K562 (cell line): ENCODE measurements at regions not wholly inside any gene's neighbourhood (a gene's known extent, or its start where the extent isn't known, plus 50 kb on each side); places are given as distances from the start of the nearest gene placed in this dataset.

Source experiments
- CHD4 ChIP-seq: fragments of 200-600 bp; sonication (generic); IDR thresholded peaks from 3 replicates; pipeline ENCODE4 v1.6.1; 2012; ENCODE audit warnings: low read depth, mild to moderate bottlenecking, mixed read lengths, low read length, inconsistent platforms; ENCODE audit not compliant: insufficient read depth, insufficient replicate concordance, poor library complexity, severe bottlenecking
- CTBP1 ChIP-seq: fragments of 450-650 bp; IDR thresholded peaks from 2 replicates; pipeline ENCODE4 v1.6.1; 2016; ENCODE audit warnings: borderline replicate concordance
- ETS2 ChIP-seq: IDR thresholded peaks from 2 replicates; pipeline ENCODE4 v1.6.1; 2016; ENCODE audit warnings: borderline replicate concordance, missing genetic modification characterization, mild to moderate bottlenecking, moderate library complexity, missing compliant biosample characterization; ENCODE audit not compliant: poor library complexity, severe bottlenecking
- EWSR1 ChIP-seq: fragments of 450-650 bp; IDR thresholded peaks from 2 replicates; pipeline ENCODE4 v1.6.1; 2018; ENCODE audit warnings: borderline replicate concordance, mild to moderate bottlenecking, low read depth, moderate library complexity; ENCODE audit not compliant: partially characterized antibody
- MECOM ChIP-seq: fragments of 250-450 bp; sonication (Bioruptor Pico); IDR thresholded peaks from 2 replicates; pipeline ENCODE4 v1.8.0; 2022; ENCODE audit warnings: inconsistent platforms
- NCOA1 ChIP-seq: fragments of 450-650 bp; IDR thresholded peaks from 2 replicates; pipeline ENCODE4 v1.6.1; 2016; ENCODE audit warnings: low read depth
- RFX5 ChIP-seq: IDR thresholded peaks from 2 replicates; pipeline ENCODE4 v1.6.1; 2011; ENCODE audit warnings: low read depth, mild to moderate bottlenecking, improper control_type of control experiment, low read length
- SIRT6 ChIP-seq: IDR thresholded peaks from one replicate; pipeline ENCODE4 v1.6.1; 2012; ENCODE audit warnings: low read depth, mild to moderate bottlenecking, control low read depth, inconsistent platforms, low read length, moderate library complexity
- SRF ChIP-seq, 2 experiments: fragments of 250-450, 450-650 bp in 1 of 2; sonication (Bioruptor Pico) in 1 of 2; sonication (generic) in 1 of 2; formaldehyde crosslinking; IDR thresholded peaks; 2 replicates each; pipeline versions ENCODE4 v1.5.0 to v1.5.1; 2020 to 2022; ENCODE audit warnings: mild to moderate bottlenecking in 1 of 2, missing genetic modification reagents in 1 of 2
- ZBTB11 ChIP-seq, 3 experiments: fragments of 200-800 bp in 1 of 3; fragments of 250-450 bp in 1 of 3; fragments of 450-650 bp in 1 of 3; sonication (Bioruptor Pico) in 1 of 3; sonication (Bioruptor generic) in 1 of 3; formaldehyde crosslinking in 1 of 3; IDR thresholded peaks; 2 replicates each; pipeline versions ENCODE4 v1.6.1 to v1.8.0; 2016 to 2022; ENCODE audit warnings: mild to moderate bottlenecking in 2 of 3, missing genetic modification characterization in 2 of 3, missing compliant biosample characterization in 1 of 3, moderate library complexity in 1 of 3
- ZNF511 ChIP-seq: sonication (generic); formaldehyde crosslinking; IDR thresholded peaks from 2 replicates; pipeline ENCODE4 v1.8.0; 2022; ENCODE audit warnings: mild to moderate bottlenecking, missing genetic modification reagents
- ZNF589 ChIP-seq: fragments of 200-800 bp; sonication (Bioruptor generic); IDR thresholded peaks from 2 replicates; pipeline ENCODE4 v1.6.1; 2016; ENCODE audit warnings: low read depth, missing genetic modification characterization, missing compliant biosample characterization
- ZNF696 ChIP-seq: fragments of 250-450 bp; sonication (Bioruptor Pico); conservative IDR thresholded peaks from 2 replicates; pipeline ENCODE4 v1.4.0; 2020; ENCODE audit warnings: mild to moderate bottlenecking, moderate library complexity
- ZNF717 ChIP-seq: fragments of 250-450 bp; sonication (Bioruptor Pico); IDR thresholded peaks from 2 replicates; pipeline ENCODE4 v1.5.0; 2021
- TF ChIP-seq, protein P1 (sequence below): sonication (generic); IDR thresholded peaks from 2 replicates; pipeline ENCODE4 v1.6.1; 2016
- TF ChIP-seq, protein P2 (sequence below), 3 experiments: fragments of 200-800 bp in 1 of 3; sonication (Bioruptor generic) in 1 of 3; sonication (generic) in 1 of 3; formaldehyde crosslinking in 1 of 3; IDR thresholded peaks; 2 replicates each; pipeline versions ENCODE4 v1.6.1 to v1.8.0; 2016 to 2022; ENCODE audit warnings: mild to moderate bottlenecking in 2 of 3, missing compliant biosample characterization in 2 of 3, missing genetic modification characterization in 2 of 3, missing genetic modification reagents in 1 of 3
- TF ChIP-seq, protein P3 (sequence below): fragments of 450-650 bp; formaldehyde crosslinking; IDR thresholded peaks from 2 replicates; pipeline ENCODE4 v1.4.0; 2020; ENCODE audit warnings: mild to moderate bottlenecking

DNA sequence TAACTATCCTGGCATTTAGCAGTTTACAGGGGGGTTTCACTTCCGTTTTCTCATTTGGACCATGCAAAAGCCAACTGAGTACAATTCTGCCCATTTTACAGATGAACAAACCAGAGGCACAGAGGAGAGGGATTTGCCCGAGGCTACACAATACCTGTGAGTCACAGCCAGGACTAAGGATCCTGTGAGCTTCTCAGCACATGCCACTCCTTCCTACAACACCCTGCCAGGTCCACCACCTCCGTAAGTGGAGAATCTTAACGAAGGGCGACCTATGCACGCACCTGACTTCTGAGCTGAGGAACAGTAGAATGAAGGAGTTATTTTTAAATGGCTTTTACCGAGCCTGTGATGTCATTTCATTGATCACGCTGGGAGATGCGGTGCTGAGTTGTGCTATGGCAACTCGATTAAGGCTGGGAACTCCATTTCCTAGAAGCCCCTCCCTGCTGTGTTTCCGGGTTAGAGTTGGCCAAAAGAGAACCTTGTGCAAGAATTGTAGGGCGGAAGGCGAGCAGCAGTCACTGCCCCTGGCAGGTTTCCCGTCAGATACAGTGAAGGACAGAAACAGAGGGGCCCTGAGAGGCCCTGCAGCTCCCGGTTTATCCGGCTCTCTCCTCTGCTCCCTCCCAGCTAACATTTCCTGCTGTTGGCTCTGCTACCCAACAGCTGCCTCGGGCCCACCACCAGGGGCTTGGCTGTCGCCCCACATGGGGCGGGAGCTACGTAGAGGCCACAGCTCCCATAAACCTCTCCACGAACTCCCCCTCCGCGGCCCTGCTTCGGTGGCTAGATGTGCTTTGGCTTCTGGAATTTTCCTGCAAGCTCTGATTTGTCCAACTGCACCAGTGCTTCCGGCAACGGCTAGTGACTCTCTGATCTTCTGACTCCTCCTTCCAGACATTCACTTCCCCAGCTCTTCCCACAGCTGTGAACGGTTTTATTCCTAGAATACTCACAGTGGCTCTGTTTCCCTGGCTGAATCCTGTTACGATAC, 75.1 kb upstream of the USP9X start (continued):
- TF ChIP-seq SIRT6 (no peak), ZBTB11 (CRISPR knock-in tag; IDR thresholded peaks at IDR 0.05) (no peak), RFX5 (no peak), MECOM (CRISPR knock-in tag) (no peak), ZNF696 (CRISPR knock-in tag) (no peak), CTBP1 (peak; percentile 49; the same call in 1 of the 2 replicates), CHD4 (no peak), ZNF511 (CRISPR knock-in tag) (no peak), ZNF589 (CRISPR knock-in tag) (0 out of 2 replicates have a peak, but pooled peaks have one; percentile 29), SRF (CRISPR knock-in tag; IDR thresholded peaks at IDR 0.05) (0 out of 4 replicates have a peak, but pooled peaks of 1 of the 2 experiments have one; percentile 29), EWSR1 (no peak), NCOA1 (no peak), ETS2 (tag) (no peak), ZNF717 (no peak)
- TF ChIP-seq, protein P1, sequence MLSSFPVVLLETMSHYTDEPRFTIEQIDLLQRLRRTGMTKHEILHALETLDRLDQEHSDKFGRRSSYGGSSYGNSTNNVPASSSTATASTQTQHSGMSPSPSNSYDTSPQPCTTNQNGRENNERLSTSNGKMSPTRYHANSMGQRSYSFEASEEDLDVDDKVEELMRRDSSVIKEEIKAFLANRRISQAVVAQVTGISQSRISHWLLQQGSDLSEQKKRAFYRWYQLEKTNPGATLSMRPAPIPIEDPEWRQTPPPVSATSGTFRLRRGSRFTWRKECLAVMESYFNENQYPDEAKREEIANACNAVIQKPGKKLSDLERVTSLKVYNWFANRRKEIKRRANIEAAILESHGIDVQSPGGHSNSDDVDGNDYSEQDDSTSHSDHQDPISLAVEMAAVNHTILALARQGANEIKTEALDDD: no peak
- TF ChIP-seq, protein P2, sequence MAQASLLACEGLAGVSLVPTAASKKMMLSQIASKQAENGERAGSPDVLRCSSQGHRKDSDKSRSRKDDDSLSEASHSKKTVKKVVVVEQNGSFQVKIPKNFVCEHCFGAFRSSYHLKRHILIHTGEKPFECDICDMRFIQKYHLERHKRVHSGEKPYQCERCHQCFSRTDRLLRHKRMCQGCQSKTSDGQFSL (CRISPR knock-in tag; IDR thresholded peaks at IDR 0.05): no peak
- TF ChIP-seq, protein P2 (tag; IDR thresholded peaks at IDR 0.05): no peak
- TF ChIP-seq, protein P3, sequence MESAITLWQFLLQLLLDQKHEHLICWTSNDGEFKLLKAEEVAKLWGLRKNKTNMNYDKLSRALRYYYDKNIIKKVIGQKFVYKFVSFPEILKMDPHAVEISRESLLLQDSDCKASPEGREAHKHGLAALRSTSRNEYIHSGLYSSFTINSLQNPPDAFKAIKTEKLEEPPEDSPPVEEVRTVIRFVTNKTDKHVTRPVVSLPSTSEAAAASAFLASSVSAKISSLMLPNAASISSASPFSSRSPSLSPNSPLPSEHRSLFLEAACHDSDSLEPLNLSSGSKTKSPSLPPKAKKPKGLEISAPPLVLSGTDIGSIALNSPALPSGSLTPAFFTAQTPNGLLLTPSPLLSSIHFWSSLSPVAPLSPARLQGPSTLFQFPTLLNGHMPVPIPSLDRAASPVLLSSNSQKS: no peak
